ENCODE measurements at regions not wholly inside any gene's neighbourhood (a gene's known extent, or its start where the extent isn't known, plus 50 kb on each side); places are given as distances from the start of the nearest gene placed in this dataset.

- TF ChIP-seq MYC (IDR thresholded peaks at IDR 0.05; ENCODE audit: low read depth, low read length) (no peak), MAX (IDR thresholded peaks at IDR 0.05; ENCODE audit: insufficient read depth, insufficient read length) (no peak), CTCF (IDR thresholded peaks at IDR 0.05; ENCODE audit: extremely low read depth in 1 of 2, insufficient read depth in 1 of 2, low read depth in 1 of 2, low read length in 2 of 2) (no peak), POLR2A (IDR thresholded peaks at IDR 0.05; ENCODE audit: low read depth, low read length) (no peak)
Measured at GRCh38 chr9:78830301-78830700, 533.4 kb downstream of the PSAT1 start.
